Stimulated activated CD8-positive, alpha-beta memory T cell treated with anti-CD3 and anti-CD28 coated beads, Interleukin-12 subunit alpha, Interleukin-12 subunit beta, amount 100 ng/mL, for 24 hours (primary cell): ENCODE measurements at regions not wholly inside any gene's neighbourhood (a gene's known extent, or its start where the extent isn't known, plus 50 kb on each side); places are given as distances from the start of the nearest gene placed in this dataset.
"Not testable (repeated sequence)": the region's sequence is repeated elsewhere in the genome, so short reads cannot be mapped to it uniquely, and the experiment has no call there.

Source experiments
- DNase-seq: peaks from one replicate; pipeline ENCODE4 v3.0.0-alpha.2; 2020; ENCODE audit errors: extremely low read depth

- no peak for DNase-seq
Observed at GRCh38 chr19:27718234-27718633, 1494.7 kb downstream of the UQCRFS1 start.

- DNase-seq, result no peak
Observed at GRCh38 chr19:27717825-27718224, 1495.1 kb downstream of the UQCRFS1 start.

- DNase-seq, result no peak
Observed at GRCh38 chr19:27716922-27717321, 1496.0 kb downstream of the UQCRFS1 start.

GRCh38 chr19:27714857-27715256 lies 1498.1 kb downstream of the UQCRFS1 start:
- no peak for DNase-seq

GRCh38 chr19:27709496-27709895 lies 1503.5 kb downstream of the UQCRFS1 start:
- no peak for DNase-seq

GRCh38 chr19:27708986-27709385 lies 1504.0 kb downstream of the UQCRFS1 start:
- not testable (repeated sequence) for DNase-seq

GRCh38 chr19:27707026-27707425 lies 1505.9 kb downstream of the UQCRFS1 start:
- DNase-seq, result not testable (repeated sequence)

- DNase-seq, result no peak
Observed at GRCh38 chr19:27705896-27706295, 1507.1 kb downstream of the UQCRFS1 start.

GRCh38 chr19:27694361-27695055 lies 1518.4 kb downstream of the UQCRFS1 start:
- DNase-seq, result no peak

- no peak for DNase-seq
Observed at GRCh38 chr19:27691991-27692390, 1521.0 kb downstream of the UQCRFS1 start.

- no peak for DNase-seq
Observed at GRCh38 chr19:27689734-27690241, 1523.2 kb downstream of the UQCRFS1 start.

- DNase-seq, result no peak
Observed at GRCh38 chr19:27684293-27684692, 1528.7 kb downstream of the UQCRFS1 start.

GRCh38 chr19:27681972-27682371 lies 1531.0 kb downstream of the UQCRFS1 start:
- DNase-seq, result no peak

- DNase-seq, result no peak
Observed at GRCh38 chr19:27679905-27680304, 1533.0 kb downstream of the UQCRFS1 start.

GRCh38 chr19:27679399-27679798 lies 1533.6 kb downstream of the UQCRFS1 start:
- no peak for DNase-seq

- no peak for DNase-seq
Observed at GRCh38 chr19:27676877-27677276, 1536.1 kb downstream of the UQCRFS1 start.

GRCh38 chr19:27676334-27676733 lies 1536.6 kb downstream of the UQCRFS1 start:
- DNase-seq, result no peak

GRCh38 chr19:27675771-27676170 lies 1537.2 kb downstream of the UQCRFS1 start:
- no peak for DNase-seq

- DNase-seq, result no peak
Observed at GRCh38 chr19:27674701-27675100, 1538.2 kb downstream of the UQCRFS1 start.

- no peak for DNase-seq
Observed at GRCh38 chr19:27673986-27674385, 1539.0 kb downstream of the UQCRFS1 start.

GRCh38 chr19:27672309-27673047 lies 1540.5 kb downstream of the UQCRFS1 start:
- DNase-seq, result no peak

- DNase-seq, result no peak
Observed at GRCh38 chr19:27671876-27672275, 1541.1 kb downstream of the UQCRFS1 start.

- no peak for DNase-seq
Observed at GRCh38 chr19:27660428-27660827, 1552.5 kb downstream of the UQCRFS1 start.
